Hematopoietic multipotent progenitor cell treated with erythropoietin and hydrocortisone succinate and interleukin-3 and kit ligand, for 6 days (in vitro differentiated cells): ENCODE measurements at regions not wholly inside any gene's neighbourhood (a gene's known extent, or its start where the extent isn't known, plus 50 kb on each side); places are given as distances from the start of the nearest gene placed in this dataset.
A peak's percentile ranks its signal among the peaks of the same experiment; 100 is the strongest.

Source experiments
- DNase-seq: peaks from one replicate; pipeline ENCODE4 v3.0.0-alpha.2; 2015

GRCh38 chr7:18370633-18371032 lies 124.9 kb upstream of the HDAC9 start:
- no peak for DNase-seq

GRCh38 chr7:18378989-18379605 lies 116.5 kb upstream of the HDAC9 start:
- DNase-seq = no peak

GRCh38 chr7:18384491-18385143 lies 110.9 kb upstream of the HDAC9 start:
- no peak for DNase-seq

GRCh38 chr7:18386607-18387006 lies 108.9 kb upstream of the HDAC9 start:
- DNase-seq = no peak

GRCh38 chr7:18387191-18387735 lies 108.3 kb upstream of the HDAC9 start:
- DNase-seq = no peak

- DNase-seq = no peak
Observed at GRCh38 chr7:18390535-18390907, 105.0 kb upstream of the HDAC9 start.

- DNase-seq = no peak
Observed at GRCh38 chr7:18393465-18394118, 102.0 kb upstream of the HDAC9 start.

GRCh38 chr7:18395868-18396267 lies 99.7 kb upstream of the HDAC9 start:
- DNase-seq = no peak

GRCh38 chr7:18396953-18397352 lies 98.6 kb upstream of the HDAC9 start:
- no peak for DNase-seq

- DNase-seq = no peak
Observed at GRCh38 chr7:18399436-18400235, 95.9 kb upstream of the HDAC9 start.

GRCh38 chr7:18400275-18400674 lies 95.3 kb upstream of the HDAC9 start:
- no peak for DNase-seq

- DNase-seq = no peak
Observed at GRCh38 chr7:18400726-18401125, 94.8 kb upstream of the HDAC9 start.

GRCh38 chr7:18401757-18402156 lies 93.8 kb upstream of the HDAC9 start:
- peak; percentile 9 for DNase-seq

- DNase-seq = no peak
Observed at GRCh38 chr7:18402488-18403183, 92.9 kb upstream of the HDAC9 start.

GRCh38 chr7:18405726-18406125 lies 89.8 kb upstream of the HDAC9 start:
- no peak for DNase-seq

- DNase-seq = no peak
Observed at GRCh38 chr7:18407385-18407784, 88.2 kb upstream of the HDAC9 start.

- DNase-seq = no peak
Observed at GRCh38 chr7:18408461-18408860, 87.1 kb upstream of the HDAC9 start.

GRCh38 chr7:18408868-18409267 lies 86.7 kb upstream of the HDAC9 start:
- DNase-seq = no peak

GRCh38 chr7:18413447-18413846 lies 82.1 kb upstream of the HDAC9 start:
- DNase-seq = no peak

- DNase-seq = no peak
Observed at GRCh38 chr7:18414885-18415284, 80.7 kb upstream of the HDAC9 start.

GRCh38 chr7:18416988-18417387 lies 78.6 kb upstream of the HDAC9 start:
- no peak for DNase-seq

- no peak for DNase-seq
Observed at GRCh38 chr7:18419456-18419855, 76.1 kb upstream of the HDAC9 start.

GRCh38 chr7:18420108-18420507 lies 75.4 kb upstream of the HDAC9 start:
- no peak for DNase-seq
